A549 (cell line): ENCODE measurements at regions not wholly inside any gene's neighbourhood (a gene's known extent, or its start where the extent isn't known, plus 50 kb on each side); places are given as distances from the start of the nearest gene placed in this dataset.

Experiments
- ATAC-seq, 2 experiments: fragments of 200-7000 bp in 1 of 2; fragments of >200 bp in 1 of 2; cut with Nextera tagmentation in 1 of 2; cut with Tn5 transposase in 1 of 2; 3 replicates each; pipeline versions ENCODE4 v1.8.0 to v1.9.1; 2018 to 2020; ENCODE audit warnings: mild to moderate bottlenecking in 1 of 2, moderate library complexity in 1 of 2
- CTCF ChIA-PET: fragments of 300-600 bp; sonication (Branson Sonifier 250); formaldehyde crosslinking; extraction: SDS; loops from one replicate; lab custom pipeline; 2021; ENCODE audit warnings: antibody characterized with exemption, inconsistent platforms; lab: Yijun Ruan, JAX
- POLR2A ChIA-PET: fragments of 350-600 bp; formaldehyde crosslinking; extraction: SDS; loops from one replicate; lab custom pipeline; 2021; ENCODE audit warnings: antibody characterized with exemption, inconsistent platforms; lab: Yijun Ruan, JAX
- DNase-seq, 2 experiments: peaks; one replicate each; pipeline versions ENCODE4 v3.0.0 to v3.0.0-alpha.2; 2011 to 2016; ENCODE audit warnings: low read depth in 1 of 2, low spot score in 1 of 2
- FAIRE-seq: peaks from 2 replicates; lab custom pipeline; 2011; peaks lifted over from hg19 to GRCh38; lab: Jason Lieb, UNC
- H3K27ac ChIP-seq, 2 experiments: fragments of >200 bp; sonication (Bioruptor Twin); formaldehyde crosslinking; 3 replicates each; pipeline ENCODE4 v1.5.1; 2016 to 2017
- H3K4me1 ChIP-seq: fragments of >200 bp; sonication (Bioruptor Twin); formaldehyde crosslinking; 3 replicates; pipeline ENCODE4 v1.6.1; 2016
- H3K4me2 ChIP-seq: fragments of >200 bp; sonication (Bioruptor Twin); formaldehyde crosslinking; 3 replicates; pipeline ENCODE4 v1.6.1; 2016
- H3K4me3 ChIP-seq: fragments of >200 bp; sonication (Bioruptor Twin); formaldehyde crosslinking; 3 replicates; pipeline ENCODE4 v1.5.1; 2016
- H3K9me3 ChIP-seq: fragments of >200 bp; sonication (Bioruptor Twin); formaldehyde crosslinking; 3 replicates; pipeline ENCODE4 v1.6.1; 2016
- BCL3 ChIP-seq: fragments of >200 bp; sonication (Bioruptor Twin); formaldehyde crosslinking; IDR thresholded peaks from 3 replicates; pipeline ENCODE4 v1.6.1; 2016
- CBX2 ChIP-seq: fragments of 200-600 bp; sonication (generic); IDR thresholded peaks from 2 replicates; pipeline ENCODE4 v1.6.1; 2016; ENCODE audit warnings: low read depth, mild to moderate bottlenecking, borderline replicate concordance
- CEBPB ChIP-seq, 2 experiments: fragments of >200 bp in 1 of 2; sonication (Bioruptor Twin) in 1 of 2; formaldehyde crosslinking in 1 of 2; IDR thresholded peaks; 2 replicates each; pipeline ENCODE4 v1.6.1; 2012 to 2016
- CHD2 ChIP-seq: fragments of 150-350 bp; IDR thresholded peaks from 2 replicates; pipeline ENCODE4 v1.6.1; 2014; ENCODE audit warnings: low read length; ENCODE audit not compliant: partially characterized antibody
- CTCF ChIP-seq: fragments of >200 bp; sonication (Bioruptor Twin); formaldehyde crosslinking; IDR thresholded peaks from 3 replicates; pipeline ENCODE4 v1.5.1; 2016
- ELK1 ChIP-seq: fragments of 150-350 bp; IDR thresholded peaks from 2 replicates; pipeline ENCODE4 v1.6.1; 2014; ENCODE audit warnings: low read depth, mild to moderate bottlenecking, low read length
- EP300 ChIP-seq, 2 experiments: fragments of >200 bp; sonication (Bioruptor Twin); formaldehyde crosslinking; IDR thresholded peaks; 2 replicates in 1 of 2; 3 replicates in 1 of 2; pipeline ENCODE4 v1.6.1; 2016 to 2017
- FOSL2 ChIP-seq, 2 experiments: fragments of 450-650 bp in 1 of 2; fragments of >200 bp in 1 of 2; sonication (Bioruptor Twin) in 1 of 2; formaldehyde crosslinking; IDR thresholded peaks; 2 replicates each; pipeline versions ENCODE4 v1.5.0 to v1.6.1; 2016 to 2020; ENCODE audit warnings: mild to moderate bottlenecking in 1 of 2, moderate library complexity in 1 of 2
- HDAC2 ChIP-seq: fragments of 200-600 bp; sonication (generic); IDR thresholded peaks from 2 replicates; pipeline ENCODE4 v1.6.1; 2016
- HES2 ChIP-seq: fragments of >200 bp; sonication (Bioruptor Twin); formaldehyde crosslinking; IDR thresholded peaks from 2 replicates; pipeline ENCODE4 v1.6.1; 2016
- HOXB5 ChIP-seq: fragments of 250-450 bp; sonication (Bioruptor Pico); IDR thresholded peaks from 2 replicates; pipeline ENCODE4 v1.5.0; 2020; ENCODE audit warnings: mild to moderate bottlenecking, moderate library complexity
- MAFK ChIP-seq: fragments of 450-650 bp; IDR thresholded peaks from 2 replicates; pipeline ENCODE4 v1.6.1; 2014; ENCODE audit not compliant: partially characterized antibody
- PHF8 ChIP-seq: fragments of 200-600 bp; sonication (generic); IDR thresholded peaks from 2 replicates; pipeline ENCODE4 v1.6.1; 2016; ENCODE audit warnings: low read depth, mild to moderate bottlenecking, antibody characterized with exemption, moderate library complexity, borderline replicate concordance
- POLR2A ChIP-seq: IDR thresholded peaks from 2 replicates; pipeline ENCODE4 v1.6.1; 2012; ENCODE audit warnings: mild to moderate bottlenecking, low read length
- RAD21 ChIP-seq, 2 experiments: fragments of >200 bp in 1 of 2; sonication (Bioruptor Twin) in 1 of 2; formaldehyde crosslinking in 1 of 2; IDR thresholded peaks in 1 of 2; conservative IDR thresholded peaks in 1 of 2; 2 replicates in 1 of 2; 3 replicates in 1 of 2; pipeline ENCODE4 v1.6.1; 2012 to 2018; ENCODE audit warnings: inconsistent platforms in 1 of 2
- RFX5 ChIP-seq: fragments of 450-650 bp; IDR thresholded peaks from 2 replicates; pipeline ENCODE4 v1.7.1; 2014; ENCODE audit warnings: antibody characterized with exemption, mild to moderate bottlenecking, moderate library complexity
- SREBF2 ChIP-seq: fragments of 450-650 bp; IDR thresholded peaks from 2 replicates; pipeline ENCODE4 v1.6.1; 2014; ENCODE audit warnings: mild to moderate bottlenecking, moderate library complexity
- WGBS: methylation state at CpG from one replicate; pipeline ENCODE4 v1.1.6; 2017; ENCODE audit errors: missing lambda C conversion rate; 5-methylcytosine and 5-hydroxymethylcytosine counted together
- TF ChIP-seq, protein P1 (sequence below): IDR thresholded peaks from 2 replicates; pipeline ENCODE4 v1.6.1; 2012

GRCh38 chr20:43363506-43363905, 94.2 kb upstream of the SRSF6 start:
- POLR2A ChIA-PET = no interaction called here
- 0 out of 6 replicates have a peak, but pooled peaks of 1 of the 2 experiments have one; percentile 39 for ATAC-seq
- no peak for TF ChIP-seq HES2
- WGBS = 24% methylated on average over 13 of the region's 13 CpGs
- no peak overlapping the region for H3K4me3 ChIP-seq
- H3K9me3 ChIP-seq = no peaks in the 10 kb centered on the region
- CTCF ChIA-PET = no interaction called here
- no peak overlapping the region for H3K4me2 ChIP-seq
- no peak for DNase-seq
- H3K4me1 ChIP-seq = no peaks in the 10 kb centered on the region
- FAIRE-seq = no peak
- no peak overlapping the region for H3K27ac ChIP-seq

- no peaks in the 10 kb centered on the region for H3K4me1 ChIP-seq
- FAIRE-seq = no peak
- H3K27ac ChIP-seq = no peak overlapping the region
- no peak overlapping the region for H3K4me2 ChIP-seq
- 2% methylated on average over 4 of the region's 4 CpGs for WGBS
- ATAC-seq = no peak
- H3K4me3 ChIP-seq = no peak overlapping the region
- POLR2A ChIA-PET = no interaction called here
- H3K9me3 ChIP-seq = no peaks in the 10 kb centered on the region
- TF ChIP-seq HOXB5 (CRISPR knock-in tag) (no peak), CEBPB (IDR thresholded peaks at IDR 0.05) (peak in 1 of 2 experiments; percentile 62; a peak in 3 of 4 replicates)
- no peak for DNase-seq
- CTCF ChIA-PET = no interaction called here
These were observed 96.2 kb upstream of the SRSF6 start for GRCh38 chr20:43361526-43361925.

DNA sequence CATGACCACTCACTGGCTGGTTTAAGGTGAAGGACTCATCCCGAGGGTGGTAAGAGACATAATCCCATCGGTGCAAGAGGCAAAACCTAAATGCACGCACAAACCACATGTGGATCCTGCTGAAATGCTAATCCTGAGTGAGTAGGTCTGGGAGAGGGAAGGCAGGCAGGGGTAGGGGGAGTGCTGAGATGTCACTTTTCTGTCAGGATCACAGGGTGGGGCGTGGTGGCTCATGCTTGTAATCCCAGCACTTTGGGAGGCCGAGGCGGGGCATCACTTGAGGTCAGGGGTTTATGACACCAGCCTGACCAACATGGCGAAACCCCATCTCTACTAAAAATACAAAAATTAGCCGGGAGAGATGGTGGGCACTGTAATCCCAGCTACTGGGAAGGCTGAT, 97.7 kb upstream of the SRSF6 start:
- H3K4me2 ChIP-seq = no peak overlapping the region
- H3K27ac ChIP-seq = no peak overlapping the region
- FAIRE-seq (no peak), ATAC-seq (no peak), DNase-seq (no peak)
- 4% methylated on average over 8 of the region's 8 CpGs for WGBS
- no peak for TF ChIP-seq CTCF
- no peak for TF ChIP-seq POLR2A
- TF ChIP-seq HES2 = no peak
- no peak for TF ChIP-seq PHF8
- no peak for TF ChIP-seq BCL3
- TF ChIP-seq RFX5 = no peak
- no peak for TF ChIP-seq CHD2
- TF ChIP-seq HOXB5 (CRISPR knock-in tag) = no peak
- TF ChIP-seq, protein P1, sequence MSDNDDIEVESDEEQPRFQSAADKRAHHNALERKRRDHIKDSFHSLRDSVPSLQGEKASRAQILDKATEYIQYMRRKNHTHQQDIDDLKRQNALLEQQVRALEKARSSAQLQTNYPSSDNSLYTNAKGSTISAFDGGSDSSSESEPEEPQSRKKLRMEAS = no peak
- TF ChIP-seq SREBF2 = no peak
- no peak for TF ChIP-seq ELK1
- no peak for TF ChIP-seq FOSL2 (IDR thresholded peaks at IDR 0.05)
- no peak for TF ChIP-seq FOSL2 (CRISPR knock-in tag; IDR thresholded peaks at IDR 0.05)
- no peak for TF ChIP-seq EP300 (IDR thresholded peaks at IDR 0.05)
- TF ChIP-seq, all 56 proteins: peak for 0
- Histone ChIP-seq H3K4me1 (no peaks in the 10 kb centered on the region), H3K4me3 (no peak overlapping the region), H3K9me3 (no peaks in the 10 kb centered on the region)
- POLR2A ChIA-PET = no interaction called here
- CTCF ChIA-PET = no interaction called here

- no peak for DNase-seq
- H3K4me1 ChIP-seq = no peaks in the 10 kb centered on the region
- H3K4me2 ChIP-seq = no peak overlapping the region
- H3K27ac ChIP-seq = no peak overlapping the region
- no peak overlapping the region for H3K4me3 ChIP-seq
- ChIA-PET POLR2A (no interaction called here), CTCF (no interaction called here)
- 7% methylated on average over 2 of the region's 2 CpGs for WGBS
- ATAC-seq = no peak
- TF ChIP-seq HDAC2 (no peak), CBX2 (no peak), FOSL2 (IDR thresholded peaks at IDR 0.05) (no peak), FOSL2 (CRISPR knock-in tag; IDR thresholded peaks at IDR 0.05) (no peak), MAFK (peak; percentile 85), RFX5 (no peak), RAD21 (conservative IDR thresholded peaks at IDR 0.05 in 1 of 2, IDR thresholded peaks at IDR 0.05 in 1 of 2) (no peak)
- FAIRE-seq = no peak
- H3K9me3 ChIP-seq = no peaks in the 10 kb centered on the region
These were observed 98.9 kb upstream of the SRSF6 start for GRCh38 chr20:43358811-43359210.
